ENCODE measurements at regions not wholly inside any gene's neighbourhood (a gene's known extent, or its start where the extent isn't known, plus 50 kb on each side); places are given as distances from the start of the nearest gene placed in this dataset.
"Not testable (repeated sequence)": the region's sequence is repeated elsewhere in the genome, so short reads cannot be mapped to it uniquely, and the experiment has no call there.

- no peak for TF ChIP-seq CTCF (IDR thresholded peaks at IDR 0.05; ENCODE audit: low read depth, low read length)
- no peak overlapping the region for H3K4me3 ChIP-seq (replicated peaks in 1 of 2; ENCODE audit: low read depth in 2 of 2, low read length in 2 of 2)
- DNase-seq (ENCODE audit: low read depth in 2 of 2) = no peak
Measured at GRCh38 chr5:179452356-179453230, 97.8 kb upstream of the RUFY1 start.

GRCh38 chr5:179451828-179452196 lies 98.5 kb upstream of the RUFY1 start:
- no peak for DNase-seq (ENCODE audit: low read depth in 2 of 2)
- TF ChIP-seq CTCF (IDR thresholded peaks at IDR 0.05; ENCODE audit: low read depth, low read length) = no peak
- H3K4me3 ChIP-seq (replicated peaks in 1 of 2; ENCODE audit: low read depth in 2 of 2, low read length in 2 of 2) = no peak overlapping the region

- no peak for TF ChIP-seq CTCF (IDR thresholded peaks at IDR 0.05; ENCODE audit: low read depth, low read length)
- no peak overlapping the region for H3K4me3 ChIP-seq (replicated peaks in 1 of 2; ENCODE audit: low read depth in 2 of 2, low read length in 2 of 2)
- no peak for DNase-seq (ENCODE audit: low read depth in 2 of 2)
Measured at GRCh38 chr5:179451114-179451827, 99.1 kb upstream of the RUFY1 start.

GRCh38 chr5:179449950-179450349 lies 100.4 kb upstream of the RUFY1 start:
- DNase-seq (ENCODE audit: low read depth in 2 of 2); H3K4me3 ChIP-seq (replicated peaks in 1 of 2; ENCODE audit: low read depth in 2 of 2, low read length in 2 of 2): not testable (repeated sequence)

- not testable (repeated sequence) for DNase-seq (ENCODE audit: low read depth in 2 of 2); H3K4me3 ChIP-seq (replicated peaks in 1 of 2; ENCODE audit: low read depth in 2 of 2, low read length in 2 of 2)
Measured at GRCh38 chr5:179448282-179448681, 102.1 kb upstream of the RUFY1 start.

- H3K4me3 ChIP-seq (replicated peaks in 1 of 2; ENCODE audit: low read depth in 2 of 2, low read length in 2 of 2) = not testable (repeated sequence)
Measured at GRCh38 chr5:179442289-179442688, 97.0 kb upstream of the ADAMTS2 start.

GRCh38 chr5:179439181-179439985 lies 94.1 kb upstream of the ADAMTS2 start:
- TF ChIP-seq CTCF (IDR thresholded peaks at IDR 0.05; ENCODE audit: low read depth, low read length) = no peak
- no peak for DNase-seq (ENCODE audit: low read depth in 2 of 2)
- no peak overlapping the region for H3K4me3 ChIP-seq (replicated peaks in 1 of 2; ENCODE audit: low read depth in 2 of 2, low read length in 2 of 2)

More at GRCh38 chr5:179442289-179442688, 97.0 kb upstream of the ADAMTS2 start:
- DNase-seq (ENCODE audit: low read depth in 2 of 2) = not testable (repeated sequence)

- DNase-seq (ENCODE audit: low read depth in 2 of 2) = no peak
- no peak overlapping the region for H3K4me3 ChIP-seq (replicated peaks in 1 of 2; ENCODE audit: low read depth in 2 of 2, low read length in 2 of 2)
- TF ChIP-seq CTCF (IDR thresholded peaks at IDR 0.05; ENCODE audit: low read depth, low read length) = no peak
Measured at GRCh38 chr5:179438461-179438860, 93.2 kb upstream of the ADAMTS2 start.
